GM13977 (cell line): ENCODE measurements at regions not wholly inside any gene's neighbourhood (a gene's known extent, or its start where the extent isn't known, plus 50 kb on each side); places are given as distances from the start of the nearest gene placed in this dataset.
A peak's percentile ranks its signal among the peaks of the same experiment; 100 is the strongest.

Experiments
- DNase-seq: peaks from one replicate; pipeline ENCODE4 v3.0.0; 2012; ENCODE audit warnings: low spot score
- CTCF ChIP-seq: IDR thresholded peaks from 2 replicates; pipeline ENCODE4 v1.5.1; 2012; ENCODE audit warnings: mild to moderate bottlenecking, control low read depth; ENCODE audit not compliant: insufficient read depth; ENCODE audit errors: extremely low read depth, missing control alignments
- in situ Hi-C: fragments of 300-500 bp; cut with MboI; formaldehyde crosslinking; loops from one replicate; pipeline ENCODE4 v1.12.0; 2022; ENCODE audit warnings: low sequenced_read_pairs, low pct_unique_long_range_greater_than_20kb, mixed read lengths, inconsistent platforms; ENCODE audit not compliant: unreplicated experiment

- in situ Hi-C loops = no loop called here
- no peak for TF ChIP-seq CTCF
Observed at GRCh38 chr10:62587011-62587410, 212.8 kb downstream of the ZNF365 start.

GRCh38 chr10:62588116-62588515 lies 213.9 kb downstream of the ZNF365 start:
- TF ChIP-seq CTCF = no peak
- in situ Hi-C loops = no loop called here
- DNase-seq = no peak

More at GRCh38 chr10:62587011-62587410, 212.8 kb downstream of the ZNF365 start:
- no peak for DNase-seq

GRCh38 chr10:62589689-62590088 lies 214.8 kb upstream of the ADO start:
- in situ Hi-C loops = loop anchor here (10.0 kb wide), 1 partner anchor 565 kb away; no protein-coding TSS in a partner anchor
- no peak for DNase-seq
- no peak for TF ChIP-seq CTCF

- no peak for TF ChIP-seq CTCF
- DNase-seq = no peak
- in situ Hi-C loops = loop anchor here (10.0 kb wide), 1 partner anchor 564 kb away; no protein-coding TSS in a partner anchor
Observed at GRCh38 chr10:62590306-62590705, 214.2 kb upstream of the ADO start.

- in situ Hi-C loops = loop anchor here (10.0 kb wide), 1 partner anchor 561 kb away; no protein-coding TSS in a partner anchor
- DNase-seq = peak; percentile 45
- peak; percentile 98 for TF ChIP-seq CTCF
Observed at GRCh38 chr10:62594093-62594520, 210.4 kb upstream of the ADO start.

GRCh38 chr10:62597226-62597625 lies 207.3 kb upstream of the ADO start:
- in situ Hi-C loops = loop anchor here (10.0 kb wide), 1 partner anchor 558 kb away; no protein-coding TSS in a partner anchor
- no peak for TF ChIP-seq CTCF
- DNase-seq = no peak
